ENCODE measurements at regions not wholly inside any gene's neighbourhood (a gene's known extent, or its start where the extent isn't known, plus 50 kb on each side); places are given as distances from the start of the nearest gene placed in this dataset.

- Histone ChIP-seq H3K27me3 (ENCODE audit: control insufficient read depth in 4 of 4, insufficient read depth in 4 of 4, low read length in 3 of 4) (no peaks in the 10 kb centered on the region), H3K9ac (ENCODE audit: low read depth in 1 of 2, low read length in 2 of 2) (no peak overlapping the region), H3K36me3 (ENCODE audit: control insufficient read depth in 4 of 4, insufficient read depth in 3 of 4, low read depth in 1 of 4, low read length in 3 of 4) (no peaks in the 10 kb centered on the region), H3K4me1 (ENCODE audit: control insufficient read depth in 4 of 4, insufficient read depth in 4 of 4, low read length in 3 of 4) (no peaks in the 10 kb centered on the region), H3K4me3 (ENCODE audit: low read depth in 1 of 3, low read length in 3 of 3) (no peak overlapping the region), H3K27ac (ENCODE audit: low read depth in 1 of 2, low read length in 2 of 2) (no peak overlapping the region), H3K9me3 (ENCODE audit: control insufficient read depth in 4 of 4, low read length in 3 of 4) (no peaks in the 10 kb centered on the region)
- WGBS: 69% methylated on average over 11 of the region's 11 CpGs
- no peak for TF ChIP-seq HNF4G (IDR thresholded peaks at IDR 0.05)
- TF ChIP-seq FOXA2 (IDR thresholded peaks at IDR 0.05): no peak
- no peak for TF ChIP-seq FOXA1 (IDR thresholded peaks at IDR 0.05)
- TF ChIP-seq REST (IDR thresholded peaks at IDR 0.05): no peak
- no peak for TF ChIP-seq NR2F2 (IDR thresholded peaks at IDR 0.05)
- TF ChIP-seq RAD21 (IDR thresholded peaks at IDR 0.05): no peak
- no peak for TF ChIP-seq HNF4A (conservative IDR thresholded peaks at IDR 0.05)
- no peak for DNase-seq (ENCODE audit: low spot score)
These were observed 182.7 kb upstream of the TSC22D1 start for GRCh38 chr13:44758630-44759383.

GRCh38 chr13:44757671-44758070 lies 181.5 kb upstream of the TSC22D1 start:
- no peak overlapping the region for H3K27ac ChIP-seq (ENCODE audit: low read depth in 1 of 2, low read length in 2 of 2)
- no peaks in the 10 kb centered on the region for H3K27me3 ChIP-seq (ENCODE audit: control insufficient read depth in 4 of 4, insufficient read depth in 4 of 4, low read length in 3 of 4)
- no peaks in the 10 kb centered on the region for H3K4me1 ChIP-seq (ENCODE audit: control insufficient read depth in 4 of 4, insufficient read depth in 4 of 4, low read length in 3 of 4)
- 96% methylated on average over 3 of the region's 3 CpGs for WGBS
- no peak overlapping the region for H3K9ac ChIP-seq (ENCODE audit: low read depth in 1 of 2, low read length in 2 of 2)
- H3K36me3 ChIP-seq (ENCODE audit: control insufficient read depth in 4 of 4, insufficient read depth in 3 of 4, low read depth in 1 of 4, low read length in 3 of 4): no peaks in the 10 kb centered on the region
- TF ChIP-seq SP1 (IDR thresholded peaks at IDR 0.05) (no peak), FOXA2 (IDR thresholded peaks at IDR 0.05) (no peak), HNF4A (conservative IDR thresholded peaks at IDR 0.05) (no peak), FOXA1 (IDR thresholded peaks at IDR 0.05) (no peak), RXRA (IDR thresholded peaks at IDR 0.05) (no peak), HNF4G (IDR thresholded peaks at IDR 0.05) (no peak), CTCF (IDR thresholded peaks at IDR 0.05; ENCODE audit: low read depth, low read length, missing input control) (no peak), YY1 (IDR thresholded peaks at IDR 0.05) (no peak), JUND (IDR thresholded peaks at IDR 0.05) (no peak), EGR1 (IDR thresholded peaks at IDR 0.05; ENCODE audit: low read depth in 2 of 2) (no peak), NR2F2 (IDR thresholded peaks at IDR 0.05) (no peak), GABPA (IDR thresholded peaks at IDR 0.05 in 1 of 2, conservative IDR thresholded peaks at IDR 0.05 in 1 of 2) (no peak), ATF3 (IDR thresholded peaks at IDR 0.05) (no peak), MAX (IDR thresholded peaks at IDR 0.05) (no peak), TAF1 (conservative IDR thresholded peaks at IDR 0.05) (no peak), RAD21 (IDR thresholded peaks at IDR 0.05) (no peak), REST (IDR thresholded peaks at IDR 0.05) (no peak), ZBTB33 (IDR thresholded peaks at IDR 0.05) (no peak)
- no peaks in the 10 kb centered on the region for H3K9me3 ChIP-seq (ENCODE audit: control insufficient read depth in 4 of 4, low read length in 3 of 4)
- no peak overlapping the region for H3K4me3 ChIP-seq (ENCODE audit: low read depth in 1 of 3, low read length in 3 of 3)
- DNase-seq (ENCODE audit: low spot score): no peak

Data from liver (tissue), 8 donors.